RPMI8226 (cell line): ENCODE measurements at regions not wholly inside any gene's neighbourhood (a gene's known extent, or its start where the extent isn't known, plus 50 kb on each side); places are given as distances from the start of the nearest gene placed in this dataset.
A peak's percentile ranks its signal among the peaks of the same experiment; 100 is the strongest.

Source experiments
- DNase-seq: peaks from one replicate; pipeline ENCODE4 v3.0.0-alpha.2; 2015

GRCh38 chr13:68410007-68410406 is 1179.9 kb upstream of the PCDH9 start:
- no peak for DNase-seq

GRCh38 chr13:68390987-68391386 is 1160.9 kb upstream of the PCDH9 start:
- no peak for DNase-seq

GRCh38 chr13:68386808-68387207 is 1156.7 kb upstream of the PCDH9 start:
- DNase-seq = no peak

GRCh38 chr13:68380041-68380973 is 1150.2 kb upstream of the PCDH9 start:
- DNase-seq = no peak

- no peak for DNase-seq
Observed at GRCh38 chr13:68378294-68378693, 1148.2 kb upstream of the PCDH9 start.

- DNase-seq = no peak
Observed at GRCh38 chr13:68375004-68375403, 1144.9 kb upstream of the PCDH9 start.

GRCh38 chr13:68369739-68370138 is 1139.6 kb upstream of the PCDH9 start:
- no peak for DNase-seq

GRCh38 chr13:68368922-68369321 is 1138.8 kb upstream of the PCDH9 start:
- no peak for DNase-seq

- DNase-seq = no peak
Observed at GRCh38 chr13:68359105-68359504, 1129.0 kb upstream of the PCDH9 start.

- DNase-seq = no peak
Observed at GRCh38 chr13:68358294-68358705, 1128.2 kb upstream of the PCDH9 start.

GRCh38 chr13:68350554-68350953 is 1120.4 kb upstream of the PCDH9 start:
- no peak for DNase-seq

GRCh38 chr13:68347220-68347619 is 1117.1 kb upstream of the PCDH9 start:
- DNase-seq = no peak

GRCh38 chr13:68345963-68346531 is 1115.9 kb upstream of the PCDH9 start:
- DNase-seq = no peak

- no peak for DNase-seq
Observed at GRCh38 chr13:68323124-68323523, 1093.0 kb upstream of the PCDH9 start.

GRCh38 chr13:68319384-68319783 is 1089.2 kb upstream of the PCDH9 start:
- DNase-seq = no peak

GRCh38 chr13:68304286-68304893 is 1074.3 kb upstream of the PCDH9 start:
- DNase-seq = peak; percentile 14

- no peak for DNase-seq
Observed at GRCh38 chr13:68293631-68294030, 1063.5 kb upstream of the PCDH9 start.

- DNase-seq = no peak
Observed at GRCh38 chr13:68292601-68293000, 1062.5 kb upstream of the PCDH9 start.

- no peak for DNase-seq
Observed at GRCh38 chr13:68291595-68291994, 1061.5 kb upstream of the PCDH9 start.

- DNase-seq = no peak
Observed at GRCh38 chr13:68275758-68276157, 1045.6 kb upstream of the PCDH9 start.

- DNase-seq = no peak
Observed at GRCh38 chr13:68272652-68273051, 1042.5 kb upstream of the PCDH9 start.

GRCh38 chr13:68264692-68265091 is 1034.6 kb upstream of the PCDH9 start:
- no peak for DNase-seq

- DNase-seq = peak; percentile 3
Observed at GRCh38 chr13:68261105-68261504, 1031.0 kb upstream of the PCDH9 start.
